Neural cell (in vitro differentiated cells): ENCODE measurements at regions not wholly inside any gene's neighbourhood (a gene's known extent, or its start where the extent isn't known, plus 50 kb on each side); places are given as distances from the start of the nearest gene placed in this dataset.

Source experiments
- CTCF ChIP-seq: fragments of 450-650 bp; IDR thresholded peaks from 2 replicates; pipeline ENCODE4 v1.5.1; 2014; ENCODE audit warnings: antibody characterized with exemption, mild to moderate bottlenecking, moderate library complexity; ENCODE audit not compliant: poor library complexity, severe bottlenecking
- EP300 ChIP-seq: fragments of 450-650 bp; conservative IDR thresholded peaks from 2 replicates; pipeline ENCODE4 v1.6.1; 2014; ENCODE audit warnings: antibody characterized with exemption, mild to moderate bottlenecking, moderate library complexity; ENCODE audit not compliant: poor library complexity, severe bottlenecking
- EZH2 ChIP-seq: fragments of 200-600, 300-800 bp; shearing (Covaris generic), sonication (generic); IDR thresholded peaks from 2 replicates; pipeline ENCODE4 v1.6.1; 2014; ENCODE audit warnings: antibody characterized with exemption, low read length, borderline replicate concordance, mild to moderate bottlenecking; ENCODE audit not compliant: insufficient read depth, poor library complexity, severe bottlenecking
- MXI1 ChIP-seq: fragments of 450-650 bp; conservative IDR thresholded peaks from 2 replicates; pipeline ENCODE4 v1.6.1; 2014; ENCODE audit warnings: antibody characterized with exemption, mild to moderate bottlenecking; ENCODE audit not compliant: poor library complexity, severe bottlenecking
- POLR2AphosphoS5 ChIP-seq: IDR thresholded peaks from 2 replicates; pipeline ENCODE4 v1.6.1; 2012
- RAD21 ChIP-seq: fragments of 450-650 bp; conservative IDR thresholded peaks from 2 replicates; pipeline ENCODE4 v1.6.1; 2014; ENCODE audit warnings: antibody characterized with exemption, mild to moderate bottlenecking, moderate library complexity
- REST ChIP-seq: IDR thresholded peaks from 2 replicates; pipeline ENCODE4 v1.6.1; 2012; ENCODE audit warnings: borderline replicate concordance
- SMC3 ChIP-seq: fragments of 450-650 bp; conservative IDR thresholded peaks from 2 replicates; pipeline ENCODE4 v1.6.1; 2014; ENCODE audit warnings: antibody characterized with exemption, mild to moderate bottlenecking, moderate library complexity; ENCODE audit not compliant: poor library complexity
- TAF1 ChIP-seq: IDR thresholded peaks from 2 replicates; pipeline ENCODE4 v1.6.1; 2012; ENCODE audit warnings: low read depth

- TF ChIP-seq TAF1 (no peak), CTCF (no peak), POLR2AphosphoS5 (no peak), REST (no peak), MXI1 (no peak), EZH2 (no peak), RAD21 (no peak), EP300 (no peak), SMC3 (no peak)
Observed at GRCh38 chr18:45522371-45522770, 92.9 kb upstream of the SLC14A2 start.
